H1 (cell line): ENCODE measurements at regions not wholly inside any gene's neighbourhood (a gene's known extent, or its start where the extent isn't known, plus 50 kb on each side); places are given as distances from the start of the nearest gene placed in this dataset.

Source experiments
- BCL11A ChIP-seq, 2 experiments: IDR thresholded peaks; one replicate each; pipeline ENCODE4 v1.6.1; 2011; ENCODE audit warnings: low read depth in 2 of 2, low read length in 2 of 2, mild to moderate bottlenecking in 2 of 2
- CHD2 ChIP-seq: IDR thresholded peaks from 2 replicates; pipeline ENCODE4 v1.6.1; 2012; ENCODE audit warnings: low read length, improper control_type of control experiment
- CHD7 ChIP-seq: fragments of 300-600 bp; sonication (generic); IDR thresholded peaks from 2 replicates; pipeline ENCODE4 v1.7.1; 2012; ENCODE audit warnings: low read length, moderate library complexity, mild to moderate bottlenecking, inconsistent platforms; ENCODE audit not compliant: insufficient replicate concordance
- RBBP5 ChIP-seq: IDR thresholded peaks from 2 replicates; pipeline ENCODE4 v1.7.1; 2012; ENCODE audit warnings: low read depth, mild to moderate bottlenecking, inconsistent platforms, low read length, moderate library complexity, borderline replicate concordance
- SP4 ChIP-seq: IDR thresholded peaks from 2 replicates; pipeline ENCODE4 v1.6.1; 2012; ENCODE audit warnings: low read length, inconsistent platforms

DNA sequence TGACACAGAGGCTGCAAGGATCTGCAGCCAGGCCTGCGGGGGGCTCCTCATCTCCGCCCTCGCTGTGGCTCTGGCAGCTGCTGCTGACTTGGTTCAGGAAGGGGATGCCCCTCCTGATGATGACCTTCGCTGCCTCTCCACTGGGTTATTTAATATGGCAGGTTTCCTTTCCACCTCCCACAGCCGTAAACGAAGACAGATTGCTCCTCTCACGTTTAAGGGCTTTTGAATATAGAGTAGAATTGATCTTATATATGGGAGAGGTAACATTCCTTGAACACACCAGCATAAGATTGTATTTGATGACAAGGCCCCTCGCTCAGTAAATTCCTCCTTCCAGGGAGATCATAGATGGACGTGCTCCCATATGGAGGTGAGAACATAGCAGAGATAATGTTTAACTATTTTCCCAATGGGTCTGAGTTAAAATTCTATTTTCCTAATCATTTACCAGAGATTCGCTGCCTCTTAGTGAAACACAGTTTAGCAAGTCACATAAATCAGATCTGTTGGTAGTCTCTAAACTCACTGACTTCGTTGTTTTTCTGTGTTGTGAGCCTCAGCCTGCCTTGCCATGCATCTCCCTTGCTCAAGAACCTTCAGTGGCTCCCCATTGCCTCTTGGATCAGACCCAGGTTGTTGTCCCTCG, 88.5 kb upstream of the AJAP1 start (continued):
- TF ChIP-seq CHD7 (no peak), SP4 (no peak), RBBP5 (no peak), BCL11A (IDR thresholded peaks at IDR 0.05; ENCODE audit: low read depth in 2 of 2, low read length in 2 of 2) (no peak), CHD2 (no peak)
